ENCODE measurements at regions not wholly inside any gene's neighbourhood (a gene's known extent, or its start where the extent isn't known, plus 50 kb on each side); places are given as distances from the start of the nearest gene placed in this dataset.
A peak's percentile ranks its signal among the peaks of the same experiment; 100 is the strongest.

DNA sequence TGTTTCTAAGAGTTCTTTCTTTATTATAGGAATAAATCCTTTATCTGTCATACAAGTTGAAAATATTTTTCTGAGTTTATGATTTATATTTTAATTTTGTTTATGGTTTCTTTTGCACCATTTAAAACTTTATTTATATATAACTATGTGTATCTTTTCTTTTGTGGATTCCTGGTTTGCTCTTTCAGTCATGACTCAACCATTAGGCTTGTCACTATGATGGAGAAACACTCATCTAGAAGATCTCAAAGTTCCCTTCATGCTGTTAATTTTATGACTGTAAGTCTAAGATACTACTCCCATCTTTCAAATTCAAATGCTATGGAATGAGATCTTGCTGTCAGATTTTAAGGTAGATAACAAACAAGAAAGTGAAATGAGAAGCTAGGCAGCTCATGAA, 199.5 kb downstream of the INHBA start:
- no peak overlapping the region for H3K27ac ChIP-seq
- intact Hi-C loops (cut with DNase I): no loop called here

DNA sequence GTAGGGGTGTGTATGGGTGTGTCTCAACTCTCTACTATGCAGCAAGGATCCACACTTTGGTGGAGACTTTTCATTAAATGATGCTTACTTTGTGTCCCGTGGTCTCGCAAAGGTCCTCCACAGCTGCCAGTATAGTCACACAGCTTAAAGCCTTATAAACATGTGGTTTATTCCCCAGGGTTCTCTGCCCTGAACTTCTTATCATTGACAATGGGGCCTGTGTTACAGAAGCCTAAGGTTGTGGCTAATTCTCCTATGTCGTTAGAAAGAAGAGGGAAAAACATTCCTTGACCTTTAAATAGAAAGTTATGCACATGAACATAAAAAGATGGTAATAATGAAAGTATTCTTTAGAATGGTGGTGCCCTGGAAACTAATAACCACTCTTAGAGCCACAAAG, 201.4 kb downstream of the INHBA start:
- no peak overlapping the region for H3K27ac ChIP-seq
- no peaks in the 10 kb centered on the region for H3K4me1 ChIP-seq
- H3K36me3 ChIP-seq: no peaks in the 10 kb centered on the region
- H3K4me3 ChIP-seq: no peak overlapping the region
- H3K9me3 ChIP-seq: no peaks in the 10 kb centered on the region
- WGBS (ENCODE audit: insufficient coverage, low coverage, low lambda C conversion rate, missing lambda C conversion rate): 70% methylated on average over 2 of the region's 3 CpGs
- no peaks in the 10 kb centered on the region for H3K27me3 ChIP-seq
- ATAC-seq (no peak), DNase-seq (no peak)
- intact Hi-C loops (cut with DNase I): no loop called here
- TF ChIP-seq POLR2A (IDR thresholded peaks at IDR 0.05): no peak
- TF ChIP-seq, protein P1, sequence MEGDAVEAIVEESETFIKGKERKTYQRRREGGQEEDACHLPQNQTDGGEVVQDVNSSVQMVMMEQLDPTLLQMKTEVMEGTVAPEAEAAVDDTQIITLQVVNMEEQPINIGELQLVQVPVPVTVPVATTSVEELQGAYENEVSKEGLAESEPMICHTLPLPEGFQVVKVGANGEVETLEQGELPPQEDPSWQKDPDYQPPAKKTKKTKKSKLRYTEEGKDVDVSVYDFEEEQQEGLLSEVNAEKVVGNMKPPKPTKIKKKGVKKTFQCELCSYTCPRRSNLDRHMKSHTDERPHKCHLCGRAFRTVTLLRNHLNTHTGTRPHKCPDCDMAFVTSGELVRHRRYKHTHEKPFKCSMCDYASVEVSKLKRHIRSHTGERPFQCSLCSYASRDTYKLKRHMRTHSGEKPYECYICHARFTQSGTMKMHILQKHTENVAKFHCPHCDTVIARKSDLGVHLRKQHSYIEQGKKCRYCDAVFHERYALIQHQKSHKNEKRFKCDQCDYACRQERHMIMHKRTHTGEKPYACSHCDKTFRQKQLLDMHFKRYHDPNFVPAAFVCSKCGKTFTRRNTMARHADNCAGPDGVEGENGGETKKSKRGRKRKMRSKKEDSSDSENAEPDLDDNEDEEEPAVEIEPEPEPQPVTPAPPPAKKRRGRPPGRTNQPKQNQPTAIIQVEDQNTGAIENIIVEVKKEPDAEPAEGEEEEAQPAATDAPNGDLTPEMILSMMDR (IDR thresholded peaks at IDR 0.05): no peak

More for the DNA sequence above, 199.5 kb downstream of the INHBA start:
- no peaks in the 10 kb centered on the region for H3K36me3 ChIP-seq
- no peak for DNase-seq
- ATAC-seq: no peak
- H3K4me1 ChIP-seq: peaks cover 0 to 9% (median 0%) of the 10 kb centered on the region in 4 donors
- no peak overlapping the region for H3K4me3 ChIP-seq
- TF ChIP-seq POLR2A (IDR thresholded peaks at IDR 0.05): no peak
- TF ChIP-seq, protein P1 (IDR thresholded peaks at IDR 0.05): no peak
- no peaks in the 10 kb centered on the region for H3K9me3 ChIP-seq
- H3K27me3 ChIP-seq: no peaks in the 10 kb centered on the region

DNA sequence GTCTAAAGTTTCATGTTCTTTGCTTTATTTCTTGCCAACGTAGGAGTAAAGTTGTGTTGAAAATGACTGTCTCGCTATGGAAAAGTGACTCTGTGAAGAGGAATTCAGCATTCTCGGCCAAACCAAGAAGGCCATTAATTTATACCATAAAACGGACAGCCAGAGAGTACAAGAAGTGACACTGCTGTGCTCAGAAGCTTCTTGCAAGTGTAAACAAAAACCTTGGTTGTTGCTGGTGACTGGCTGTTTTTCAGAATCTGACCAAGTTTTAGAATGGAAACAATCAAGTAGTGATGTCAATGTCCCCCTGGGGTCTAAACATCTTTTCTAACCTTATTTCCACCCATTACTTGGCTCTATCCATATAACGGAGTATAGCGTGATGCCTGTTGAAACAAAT, 201.9 kb downstream of the INHBA start:
- H3K27ac ChIP-seq: no peak overlapping the region
- WGBS (ENCODE audit: insufficient coverage, low coverage, low lambda C conversion rate, missing lambda C conversion rate): 94% methylated on average over 6 of the region's 6 CpGs
- H3K27me3 ChIP-seq: no peaks in the 10 kb centered on the region
- ATAC-seq (no peak), DNase-seq (no peak)
- no peaks in the 10 kb centered on the region for H3K9me3 ChIP-seq
- no peaks in the 10 kb centered on the region for H3K4me1 ChIP-seq
- intact Hi-C loops (cut with DNase I): no loop called here
- no peak overlapping the region for H3K4me3 ChIP-seq
- H3K36me3 ChIP-seq: no peaks in the 10 kb centered on the region
- TF ChIP-seq, protein P1 (IDR thresholded peaks at IDR 0.05): no peak
- TF ChIP-seq POLR2A (IDR thresholded peaks at IDR 0.05): no peak

DNA sequence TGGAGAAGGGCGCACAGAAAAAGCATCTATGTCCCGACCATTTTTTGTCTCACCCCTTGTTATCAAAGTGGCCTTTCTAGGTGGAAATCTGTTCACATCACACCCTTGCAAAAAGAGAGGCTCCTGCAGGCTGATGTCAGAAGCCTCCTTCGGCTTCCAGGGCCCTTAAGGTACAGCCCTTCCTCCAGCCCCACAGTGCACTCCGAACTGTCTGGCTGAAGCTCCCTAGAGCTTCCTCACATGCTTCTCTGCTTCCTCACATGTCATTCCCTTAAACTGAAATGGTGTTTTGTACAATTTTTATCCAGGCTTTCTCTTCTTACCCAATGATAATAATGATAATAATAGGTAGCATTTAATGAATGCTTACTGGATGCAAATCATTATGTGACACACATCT, 210.3 kb downstream of the INHBA start:
- Histone ChIP-seq H3K9me3 (no peaks in the 10 kb centered on the region), H3K27me3 (no peaks in the 10 kb centered on the region), H3K36me3 (no peaks in the 10 kb centered on the region), H3K4me1 (no peaks in the 10 kb centered on the region), H3K27ac (no peak overlapping the region), H3K4me3 (no peak overlapping the region)
- WGBS (ENCODE audit: insufficient coverage, low coverage, low lambda C conversion rate, missing lambda C conversion rate): 81% methylated on average over 2 of the region's 4 CpGs
- TF ChIP-seq, protein P1 (IDR thresholded peaks at IDR 0.05): no peak
- TF ChIP-seq POLR2A (IDR thresholded peaks at IDR 0.05): no peak
- DNase-seq (no peak), ATAC-seq (no peak)
- intact Hi-C loops (cut with DNase I): no loop called here

DNA sequence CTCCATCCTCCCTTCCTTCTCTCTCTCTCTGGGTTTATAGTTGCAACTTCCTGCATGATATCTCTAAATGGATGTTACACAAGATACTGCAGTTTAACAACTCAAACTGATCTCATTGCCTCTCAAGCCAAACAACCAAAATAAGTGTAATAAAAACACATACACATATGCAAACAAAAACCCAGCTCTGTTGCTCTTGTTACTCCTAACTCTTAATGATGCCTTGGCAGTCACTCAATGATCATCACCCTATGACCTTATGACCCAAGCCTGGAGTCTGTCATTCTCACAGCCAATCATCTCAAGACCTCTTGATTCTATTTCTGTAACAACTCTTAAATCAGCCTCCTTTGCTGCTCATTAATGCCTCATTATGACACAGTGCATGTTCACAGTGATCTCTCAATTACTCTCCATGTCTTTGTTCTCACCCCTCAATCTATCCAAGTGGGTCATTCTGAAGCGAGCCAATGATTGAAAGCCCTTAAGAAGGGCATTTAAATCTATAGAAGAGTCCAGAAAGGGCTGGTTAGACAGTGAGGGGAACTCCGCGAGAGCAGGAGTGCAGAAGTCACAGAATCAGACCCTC, 210.9 kb downstream of the INHBA start:
- Histone ChIP-seq H3K4me3 (no peak overlapping the region), H3K27ac (no peak overlapping the region), H3K27me3 (no peaks in the 10 kb centered on the region), H3K4me1 (no peaks in the 10 kb centered on the region), H3K36me3 (no peaks in the 10 kb centered on the region), H3K9me3 (no peaks in the 10 kb centered on the region)
- intact Hi-C loops (cut with DNase I): no loop called here
- ATAC-seq (peak in 2 of 4 donors; percentile 17 to 72), DNase-seq (no peak)
- TF ChIP-seq, protein P1 (IDR thresholded peaks at IDR 0.05): no peak
- WGBS (ENCODE audit: insufficient coverage, low coverage, low lambda C conversion rate, missing lambda C conversion rate): 73% methylated on average over 3 of the region's 3 CpGs

Data from right lobe of liver (tissue), 6 donors.